ENCODE measurements at regions not wholly inside any gene's neighbourhood (a gene's known extent, or its start where the extent isn't known, plus 50 kb on each side); places are given as distances from the start of the nearest gene placed in this dataset.

DNA sequence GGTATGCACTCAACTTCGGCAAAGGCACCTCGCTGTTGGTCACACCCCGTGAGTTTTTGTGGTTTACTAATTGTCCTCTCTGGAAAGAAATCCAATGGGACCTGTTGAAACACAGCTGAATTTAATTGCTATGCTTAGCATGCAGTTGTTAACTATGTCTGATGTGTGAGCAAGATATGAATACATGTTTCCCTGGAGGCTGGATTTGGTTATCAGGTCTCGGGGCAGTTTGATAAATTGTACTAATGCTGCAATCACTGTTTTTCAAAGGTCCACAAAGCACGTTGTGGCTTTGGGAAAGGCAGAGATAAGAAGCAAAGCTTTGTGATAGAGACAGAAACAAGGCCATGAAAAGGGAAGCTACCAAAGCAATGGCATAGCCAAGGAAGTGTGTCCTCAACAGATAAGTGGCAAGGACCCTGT is 91.3 kb downstream of the DAD1 start:
- no peak for TF ChIP-seq CTCF (conservative IDR thresholded peaks at IDR 0.05 in 1 of 2, IDR thresholded peaks at IDR 0.05 in 1 of 2; ENCODE audit: extremely low read depth in 1 of 2, insufficient read depth in 1 of 2, low read depth in 1 of 2, low read length in 2 of 2)
- no peak for TF ChIP-seq EZH2 (IDR thresholded peaks at IDR 0.05; ENCODE audit: borderline replicate concordance, low read length)
